ENCODE measurements at regions not wholly inside any gene's neighbourhood (a gene's known extent, or its start where the extent isn't known, plus 50 kb on each side); places are given as distances from the start of the nearest gene placed in this dataset.

- TF ChIP-seq EZH2 (IDR thresholded peaks at IDR 0.05) (no peak), CTCF (IDR thresholded peaks at IDR 0.05 in 2 of 3, conservative IDR thresholded peaks at IDR 0.05 in 1 of 3; ENCODE audit: borderline replicate concordance in 1 of 3, insufficient read depth in 1 of 3, low read depth in 2 of 3, low read length in 2 of 3) (no peak), ZNF274 (IDR thresholded peaks at IDR 0.05; ENCODE audit: low read depth, low read length) (no peak), SP1 (IDR thresholded peaks at IDR 0.05; ENCODE audit: low read depth) (no peak), POLR2AphosphoS5 (IDR thresholded peaks at IDR 0.05; ENCODE audit: low read depth, low read length) (no peak), POLR2A (IDR thresholded peaks at IDR 0.05; ENCODE audit: borderline replicate concordance, extremely low read depth, insufficient read depth, insufficient read length) (no peak), EZH2phosphoT487 (IDR thresholded peaks at IDR 0.05; ENCODE audit: borderline replicate concordance) (no peak), ZBTB33 (IDR thresholded peaks at IDR 0.05; ENCODE audit: extremely low read depth, insufficient replicate concordance, low read length) (no peak), SRF (IDR thresholded peaks at IDR 0.05; ENCODE audit: low read depth) (no peak), CEBPB (IDR thresholded peaks at IDR 0.05; ENCODE audit: low read depth) (no peak), ELF1 (IDR thresholded peaks at IDR 0.05; ENCODE audit: borderline replicate concordance, low read depth) (no peak), TCF7L2 (IDR thresholded peaks at IDR 0.05; ENCODE audit: borderline replicate concordance, extremely low read depth, insufficient read depth, insufficient read length) (no peak), CBX3 (IDR thresholded peaks at IDR 0.05; ENCODE audit: low read depth) (no peak)
Measured at GRCh38 chr9:28487561-28487960, 914.3 kb upstream of the C9orf72 start.
